GM12875 (cell line): ENCODE measurements at regions not wholly inside any gene's neighbourhood (a gene's known extent, or its start where the extent isn't known, plus 50 kb on each side); places are given as distances from the start of the nearest gene placed in this dataset.

Source experiments
- H3K4me3 ChIP-seq: one replicate; pipeline ENCODE4 v1.5.1; 2011; ENCODE audit warnings: low read depth, low read length, control low read depth
- TF ChIP-seq, protein P1 (sequence below): IDR thresholded peaks from 2 replicates; pipeline ENCODE4 v1.5.1; 2011; ENCODE audit warnings: low read depth, mild to moderate bottlenecking, control low read depth, inconsistent platforms, low read length, moderate library complexity, borderline replicate concordance; ENCODE audit not compliant: insufficient read depth

DNA sequence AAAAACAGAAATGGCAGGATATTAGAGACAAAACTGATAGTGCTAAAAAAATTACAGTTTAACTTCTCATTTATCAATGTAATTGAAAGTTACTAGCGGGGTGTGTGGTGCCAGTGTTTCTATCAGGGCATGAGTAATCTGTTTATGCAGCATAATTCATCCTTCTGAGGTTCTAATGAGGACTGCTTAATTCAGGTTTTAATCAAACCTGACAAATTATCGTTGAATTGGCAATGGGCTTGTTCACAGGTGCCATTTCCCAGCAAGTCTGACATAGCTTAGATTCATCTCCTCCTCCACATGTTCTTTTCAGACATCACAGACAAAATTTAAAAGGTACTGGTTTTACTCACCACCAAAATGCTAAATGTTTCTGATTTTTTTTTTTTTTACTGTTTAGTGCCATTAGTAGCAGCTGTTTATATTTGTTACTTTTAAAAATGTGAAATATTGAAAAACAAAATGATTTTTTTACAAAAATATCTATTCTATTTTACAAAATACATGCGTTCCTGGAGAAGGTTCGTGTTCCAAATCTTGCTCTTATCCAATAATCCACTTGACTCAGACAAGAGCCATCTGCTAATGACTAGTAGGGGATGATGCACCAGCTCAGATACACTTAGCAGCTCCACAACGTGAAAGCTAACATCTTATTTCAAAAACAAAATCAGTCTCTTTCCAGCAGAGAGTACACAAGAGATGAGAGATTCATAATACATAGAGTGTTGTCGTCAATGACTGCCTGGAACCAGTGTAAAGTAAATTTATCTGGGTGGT is 447.7 kb upstream of the DPPA4 start:
- TF ChIP-seq, protein P1, sequence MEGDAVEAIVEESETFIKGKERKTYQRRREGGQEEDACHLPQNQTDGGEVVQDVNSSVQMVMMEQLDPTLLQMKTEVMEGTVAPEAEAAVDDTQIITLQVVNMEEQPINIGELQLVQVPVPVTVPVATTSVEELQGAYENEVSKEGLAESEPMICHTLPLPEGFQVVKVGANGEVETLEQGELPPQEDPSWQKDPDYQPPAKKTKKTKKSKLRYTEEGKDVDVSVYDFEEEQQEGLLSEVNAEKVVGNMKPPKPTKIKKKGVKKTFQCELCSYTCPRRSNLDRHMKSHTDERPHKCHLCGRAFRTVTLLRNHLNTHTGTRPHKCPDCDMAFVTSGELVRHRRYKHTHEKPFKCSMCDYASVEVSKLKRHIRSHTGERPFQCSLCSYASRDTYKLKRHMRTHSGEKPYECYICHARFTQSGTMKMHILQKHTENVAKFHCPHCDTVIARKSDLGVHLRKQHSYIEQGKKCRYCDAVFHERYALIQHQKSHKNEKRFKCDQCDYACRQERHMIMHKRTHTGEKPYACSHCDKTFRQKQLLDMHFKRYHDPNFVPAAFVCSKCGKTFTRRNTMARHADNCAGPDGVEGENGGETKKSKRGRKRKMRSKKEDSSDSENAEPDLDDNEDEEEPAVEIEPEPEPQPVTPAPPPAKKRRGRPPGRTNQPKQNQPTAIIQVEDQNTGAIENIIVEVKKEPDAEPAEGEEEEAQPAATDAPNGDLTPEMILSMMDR, result no peak
- no peak overlapping the region for H3K4me3 ChIP-seq

DNA sequence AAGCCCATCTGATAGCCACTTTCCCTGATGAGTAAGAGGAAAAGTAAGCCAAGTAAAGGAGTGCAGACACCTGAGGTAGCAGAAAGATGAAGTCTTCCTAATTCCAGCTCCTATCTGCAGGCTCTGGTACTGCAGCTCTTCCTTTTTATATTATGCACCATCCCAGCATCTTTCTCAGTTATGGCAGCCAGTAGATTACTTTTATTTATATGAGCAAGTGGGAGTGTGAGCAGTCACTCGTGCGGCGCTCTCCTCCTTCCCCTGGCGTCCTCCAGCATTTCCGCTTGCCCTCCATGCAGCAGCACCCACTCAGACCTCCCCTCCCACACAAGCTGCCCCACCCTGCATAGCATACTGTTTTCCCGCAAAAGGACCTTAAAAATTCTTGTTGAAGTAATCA is 465.9 kb upstream of the DPPA4 start:
- H3K4me3 ChIP-seq, result no peak overlapping the region
- TF ChIP-seq, protein P1, result no peak

GRCh38 chr3:109804697-109805096 is 467.4 kb upstream of the DPPA4 start:
- TF ChIP-seq, protein P1, result no peak
- no peak overlapping the region for H3K4me3 ChIP-seq

DNA sequence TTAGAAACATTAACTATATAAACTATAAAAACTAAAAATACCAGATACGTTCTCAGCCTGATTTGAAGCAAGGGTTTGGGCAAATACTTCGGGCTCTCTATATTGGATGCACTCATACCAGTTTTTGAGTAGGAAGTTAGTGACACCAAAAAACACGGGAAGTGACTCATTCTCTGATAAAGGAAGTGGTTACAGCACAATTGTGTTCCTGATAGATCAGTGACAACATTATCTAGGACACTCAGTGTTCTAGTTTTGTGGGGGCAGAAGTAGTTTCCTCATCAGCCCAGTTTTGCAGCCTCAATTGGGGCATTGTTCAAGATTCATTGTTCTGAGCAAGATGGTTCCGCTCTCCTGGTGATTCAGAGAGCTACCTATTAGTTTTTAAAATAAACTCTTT is 469.6 kb upstream of the DPPA4 start:
- TF ChIP-seq, protein P1, result no peak

GRCh38 chr3:109809513-109809912 is 472.2 kb upstream of the DPPA4 start:
- no peak overlapping the region for H3K4me3 ChIP-seq
- TF ChIP-seq, protein P1, result no peak

More for the DNA sequence above, 469.6 kb upstream of the DPPA4 start:
- no peak overlapping the region for H3K4me3 ChIP-seq

GRCh38 chr3:109818081-109818480 is 480.7 kb upstream of the DPPA4 start:
- TF ChIP-seq, protein P1, result no peak

GRCh38 chr3:109819734-109820133 is 482.4 kb upstream of the DPPA4 start:
- TF ChIP-seq, protein P1, result no peak

More at GRCh38 chr3:109818081-109818480, 480.7 kb upstream of the DPPA4 start:
- no peak overlapping the region for H3K4me3 ChIP-seq

More at GRCh38 chr3:109819734-109820133, 482.4 kb upstream of the DPPA4 start:
- no peak overlapping the region for H3K4me3 ChIP-seq
